Loucy (cell line): ENCODE measurements at regions not wholly inside any gene's neighbourhood (a gene's known extent, or its start where the extent isn't known, plus 50 kb on each side); places are given as distances from the start of the nearest gene placed in this dataset.

Experiments
- CTCF ChIP-seq: fragments of 200-600 bp; sonication (generic); conservative IDR thresholded peaks from 2 replicates; pipeline ENCODE4 v1.5.1; 2014; ENCODE audit warnings: mild to moderate bottlenecking, antibody characterized with exemption, low read length
- EZH2phosphoT487 ChIP-seq: fragments of 200-600 bp; IDR thresholded peaks from 2 replicates; pipeline ENCODE4 v1.6.1; 2018; ENCODE audit warnings: antibody characterized with exemption, mild to moderate bottlenecking, moderate library complexity, borderline replicate concordance

DNA sequence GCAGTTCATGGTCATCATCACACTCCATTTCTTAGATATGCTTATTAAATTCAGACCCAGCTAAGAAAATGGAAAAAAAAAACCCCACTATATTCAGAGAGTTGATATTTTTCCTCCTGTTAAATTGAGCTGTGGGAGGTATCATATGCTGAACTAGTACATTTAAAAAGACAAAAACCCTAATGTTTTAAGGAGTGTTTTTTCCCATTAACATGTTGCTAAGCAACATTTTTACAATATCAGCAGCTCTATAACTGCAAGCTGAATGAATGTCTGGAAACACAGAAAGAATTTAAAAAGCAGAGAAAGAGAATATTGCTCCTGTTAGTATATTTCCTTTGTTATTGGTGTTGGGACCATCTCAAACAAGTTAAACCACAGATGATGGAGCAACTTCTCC is 265.8 kb upstream of the GRIA1 start:
- TF ChIP-seq CTCF = no peak
- TF ChIP-seq EZH2phosphoT487 = no peak
